ENCODE measurements at regions not wholly inside any gene's neighbourhood (a gene's known extent, or its start where the extent isn't known, plus 50 kb on each side); places are given as distances from the start of the nearest gene placed in this dataset.

- TF ChIP-seq ZBTB11 (CRISPR knock-in tag; IDR thresholded peaks at IDR 0.05) (no peak), NFXL1 (IDR thresholded peaks at IDR 0.05; ENCODE audit: borderline replicate concordance) (no peak), CTCF (IDR thresholded peaks at IDR 0.05 in 2 of 3, conservative IDR thresholded peaks at IDR 0.05 in 1 of 3; ENCODE audit: control insufficient read depth in 2 of 3, extremely low read depth in 1 of 3, insufficient read depth in 1 of 3, low read depth in 3 of 3, low read length in 3 of 3) (no peak), BCL3 (IDR thresholded peaks at IDR 0.05; ENCODE audit: borderline replicate concordance, insufficient read depth, low read depth, low read length, poor library complexity, severe bottlenecking) (no peak), RAD21 (IDR thresholded peaks at IDR 0.05; ENCODE audit: insufficient read depth, low read depth, low read length) (no peak)
These were observed 109.4 kb downstream of the FHIP1A start (continued) for GRCh38 chr4:151518359-151518758.
